ENCODE measurements at regions not wholly inside any gene's neighbourhood (a gene's known extent, or its start where the extent isn't known, plus 50 kb on each side); places are given as distances from the start of the nearest gene placed in this dataset.
A peak's percentile ranks its signal among the peaks of the same experiment; 100 is the strongest.

- no peak for DNase-seq
These were observed 450.8 kb upstream of the NAALADL2 start for GRCh38 chr3:174408310-174408709.

DNA sequence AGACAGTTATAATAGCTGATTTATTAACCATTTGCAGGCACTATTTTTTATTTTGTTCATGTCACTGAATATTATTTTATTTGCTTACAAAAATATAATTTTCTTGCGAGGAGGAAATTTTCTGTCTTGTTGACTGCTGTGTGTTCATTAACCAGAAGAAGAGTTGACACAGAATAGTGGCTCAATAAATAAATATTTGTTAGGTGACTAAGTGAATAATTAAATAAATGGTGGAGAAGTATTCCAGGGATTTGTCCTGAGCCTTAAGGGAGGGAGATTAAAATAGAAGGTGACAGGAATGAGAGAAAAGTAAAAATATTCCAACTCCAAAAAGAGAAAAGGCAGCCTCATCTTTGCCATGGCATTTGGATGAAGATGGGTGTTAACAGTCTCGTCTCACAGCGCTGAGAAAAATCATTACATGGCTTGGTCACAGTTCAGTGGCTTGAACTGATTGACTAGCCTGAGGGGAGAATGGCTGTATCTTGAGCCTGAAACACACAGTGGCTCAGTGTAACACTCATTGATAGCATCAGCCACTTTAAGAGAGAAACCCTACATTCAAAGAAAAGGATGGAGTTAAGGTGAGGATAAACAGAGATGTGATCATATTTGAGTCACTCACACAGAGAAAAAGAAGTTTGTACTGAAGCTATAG is 449.9 kb upstream of the NAALADL2 start:
- no peak for DNase-seq

- no peak for DNase-seq
These were observed 445.8 kb upstream of the NAALADL2 start for GRCh38 chr3:174413062-174413912.

GRCh38 chr3:174414902-174415301 is 444.2 kb upstream of the NAALADL2 start:
- DNase-seq, result no peak

GRCh38 chr3:174417573-174417972 is 441.6 kb upstream of the NAALADL2 start:
- DNase-seq, result no peak

DNA sequence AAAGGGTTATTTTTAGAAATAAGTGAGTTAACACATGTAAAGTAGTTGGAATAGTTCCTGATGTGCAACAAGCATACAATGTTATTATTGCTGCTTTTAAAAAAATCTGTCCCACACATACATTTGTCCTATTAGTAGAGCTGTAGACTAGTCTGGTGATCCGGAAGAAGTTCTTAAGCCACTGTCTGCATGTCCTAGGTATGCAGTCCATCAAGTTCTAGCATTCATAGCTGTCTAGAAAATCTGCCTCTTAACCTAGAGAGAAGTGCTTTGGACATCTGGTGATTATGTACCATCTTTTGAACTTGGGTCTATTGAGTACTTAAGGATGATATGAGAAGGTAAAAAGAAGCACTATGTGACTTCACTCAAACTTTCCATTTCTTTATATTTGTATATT is 439.9 kb upstream of the NAALADL2 start:
- no peak for DNase-seq

DNA sequence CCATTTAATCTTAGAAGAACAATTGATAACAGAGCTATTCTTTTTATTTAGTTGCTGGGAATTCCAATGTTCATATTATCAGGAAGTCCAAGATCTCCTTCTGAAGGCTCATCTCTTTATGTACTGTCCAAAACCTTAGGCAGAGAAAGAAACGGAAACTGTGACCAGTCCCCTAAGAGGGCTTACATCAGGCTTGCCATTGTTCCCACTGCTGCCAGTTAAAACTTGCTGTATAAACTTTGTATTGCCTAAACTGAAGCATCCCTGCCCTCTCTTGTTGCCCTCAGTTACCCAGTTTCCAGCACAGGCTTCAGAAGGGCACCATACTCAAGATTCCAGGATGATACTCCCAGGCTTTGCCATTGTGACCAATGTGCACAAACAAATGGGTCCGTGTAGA is 435.2 kb upstream of the NAALADL2 start:
- no peak for DNase-seq

DNA sequence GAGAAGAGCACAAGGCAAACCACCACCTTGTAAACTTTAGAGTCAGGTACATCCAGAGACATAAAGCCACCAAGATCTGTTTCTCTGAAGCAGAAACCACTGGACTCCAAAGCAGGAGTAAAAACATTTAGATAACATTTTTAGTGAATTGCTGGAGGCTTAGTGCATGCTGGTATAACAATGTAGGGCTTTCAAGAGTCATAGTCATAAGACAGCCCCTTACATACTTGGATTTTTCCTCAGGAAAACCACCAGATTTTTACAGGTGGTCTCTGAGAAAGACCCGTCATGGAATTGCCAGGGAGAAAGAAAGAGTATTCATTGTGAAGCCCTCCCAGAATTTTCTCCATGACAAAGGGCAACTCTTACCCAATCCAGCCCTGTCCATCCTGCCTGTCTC is 434.5 kb upstream of the NAALADL2 start:
- DNase-seq, result no peak

DNA sequence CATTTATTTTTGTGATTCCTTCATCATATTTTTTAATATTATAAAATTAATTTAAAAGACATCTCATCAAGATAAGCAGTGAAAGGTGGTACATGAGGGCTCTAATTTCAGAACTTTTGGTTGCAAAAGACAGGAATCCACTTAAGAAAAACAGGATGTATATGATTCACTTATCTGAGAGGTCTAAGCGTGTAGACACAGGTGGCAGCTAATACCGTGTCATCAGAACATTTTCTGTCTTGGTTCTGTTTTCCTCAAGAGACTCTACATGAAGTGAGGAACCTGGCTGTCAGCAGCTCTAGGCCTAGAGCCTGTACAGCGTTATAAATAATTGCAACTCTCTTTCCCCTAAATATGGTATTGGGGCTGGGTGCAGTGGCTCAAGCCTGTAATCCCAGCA is 433.7 kb upstream of the NAALADL2 start:
- no peak for DNase-seq

DNA sequence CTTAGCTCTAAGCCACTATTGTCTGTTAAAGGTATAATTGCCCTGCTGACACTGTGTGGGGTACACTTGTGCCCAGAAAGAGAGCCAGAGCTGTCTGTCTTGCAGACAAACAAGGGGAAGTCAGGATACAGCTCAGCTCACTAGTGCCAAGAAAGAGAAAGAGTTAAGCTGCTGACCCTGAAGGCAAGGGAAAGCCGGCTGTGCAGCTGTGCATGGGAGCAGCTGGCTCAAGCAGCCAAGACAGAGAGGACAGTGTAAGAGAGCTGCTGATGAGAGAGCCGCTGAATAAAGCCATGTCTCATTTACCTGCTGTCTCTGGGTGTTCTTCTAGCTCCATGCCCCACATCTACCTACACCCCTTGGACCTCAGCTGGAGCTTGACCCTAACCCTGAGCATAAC is 428.1 kb upstream of the NAALADL2 start:
- no peak for DNase-seq

DNA sequence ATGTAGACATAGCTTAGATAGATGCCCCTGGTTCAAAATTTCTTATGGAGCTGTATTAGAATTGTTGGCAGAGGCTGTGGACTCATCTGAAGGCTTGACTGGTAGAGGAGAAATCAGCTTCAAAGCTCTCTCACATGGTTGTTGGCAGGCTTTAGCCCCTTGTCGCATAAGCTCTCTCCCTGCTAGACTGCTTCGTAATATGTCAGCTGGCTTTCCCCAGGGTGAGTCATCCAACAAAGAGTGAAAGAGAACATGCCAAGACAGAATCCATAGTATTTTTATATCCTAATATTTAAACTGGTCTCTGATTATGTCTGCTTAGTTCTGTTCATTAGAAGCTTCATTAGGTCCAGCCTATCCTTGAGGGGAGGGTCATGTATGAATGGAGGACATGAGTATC is 427.4 kb upstream of the NAALADL2 start:
- no peak for DNase-seq

GRCh38 chr3:174436367-174436766 is 422.8 kb upstream of the NAALADL2 start:
- no peak for DNase-seq

DNA sequence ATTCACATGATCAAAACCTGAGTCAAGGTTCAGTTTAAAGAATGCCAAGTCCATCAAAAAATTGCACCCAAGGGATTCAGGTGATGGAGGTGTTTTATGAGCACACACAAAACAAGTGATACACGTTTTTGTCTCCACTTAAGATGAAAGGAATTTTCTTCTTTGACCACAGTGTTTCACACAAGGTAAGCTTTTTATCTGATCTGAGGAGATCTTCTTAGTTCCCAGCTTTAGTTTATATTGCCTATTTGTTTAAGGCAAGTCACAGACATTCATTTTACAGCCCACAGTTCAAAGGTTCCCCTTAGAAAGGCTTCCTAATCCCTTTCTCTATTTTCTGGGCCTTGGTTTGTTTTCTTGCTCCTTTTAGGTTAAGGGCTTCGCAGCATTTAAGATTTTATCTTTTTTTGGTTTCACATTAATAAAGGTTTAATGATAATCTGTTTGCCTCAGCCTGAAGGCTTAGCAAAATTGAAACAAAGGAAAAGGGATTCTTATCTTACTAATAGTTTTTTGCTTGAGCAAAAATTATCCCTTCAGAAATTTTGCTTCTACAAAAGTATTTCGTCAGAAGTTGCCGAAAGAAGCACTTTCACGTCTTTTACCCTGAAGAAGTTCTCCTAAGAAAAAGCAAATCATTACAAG is 420.5 kb upstream of the NAALADL2 start:
- DNase-seq, result no peak

DNA sequence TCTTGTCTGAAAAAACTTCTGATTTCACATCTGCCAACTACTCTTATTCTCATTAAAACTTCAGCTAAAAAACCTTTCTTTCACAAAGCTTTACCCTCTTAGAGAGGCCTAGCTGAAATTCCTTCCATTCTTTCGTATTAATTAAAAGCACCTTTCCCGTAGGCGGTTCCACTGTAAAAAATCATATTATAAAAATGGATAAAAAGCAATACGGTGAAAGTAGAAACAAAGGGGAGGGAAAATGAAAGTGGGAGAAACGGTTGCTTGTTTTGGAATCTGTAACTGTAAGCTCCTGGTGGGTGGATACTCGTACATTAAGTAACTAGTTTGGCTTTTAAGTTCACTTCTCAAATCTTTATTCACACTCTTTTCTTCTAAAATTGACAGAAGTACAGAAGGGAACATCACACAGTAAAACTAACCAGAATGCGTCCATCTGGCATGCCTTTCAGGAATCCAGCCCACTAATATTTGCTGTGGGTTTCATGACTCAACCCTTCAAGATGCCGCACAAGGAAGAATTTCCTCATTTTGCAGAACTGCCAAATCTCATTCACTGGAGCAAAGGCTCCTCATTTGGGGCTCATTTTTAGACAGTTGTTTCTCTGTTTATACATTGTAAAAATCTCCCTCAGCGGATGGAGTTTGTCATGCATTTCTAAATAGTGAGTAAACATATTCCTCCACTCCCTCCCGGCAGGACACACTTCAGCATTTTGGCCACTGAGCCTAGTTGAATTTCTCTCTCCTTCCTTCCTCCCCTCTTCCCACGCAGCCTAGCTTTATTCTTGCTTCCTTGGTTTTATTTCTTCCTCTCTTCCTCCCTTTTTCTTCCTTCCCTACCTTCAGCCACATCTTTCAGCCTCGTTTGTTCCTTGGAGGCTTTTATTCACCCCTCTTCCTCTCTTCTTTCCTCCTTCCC is 419.5 kb upstream of the NAALADL2 start:
- DNase-seq, result no peak

DNA sequence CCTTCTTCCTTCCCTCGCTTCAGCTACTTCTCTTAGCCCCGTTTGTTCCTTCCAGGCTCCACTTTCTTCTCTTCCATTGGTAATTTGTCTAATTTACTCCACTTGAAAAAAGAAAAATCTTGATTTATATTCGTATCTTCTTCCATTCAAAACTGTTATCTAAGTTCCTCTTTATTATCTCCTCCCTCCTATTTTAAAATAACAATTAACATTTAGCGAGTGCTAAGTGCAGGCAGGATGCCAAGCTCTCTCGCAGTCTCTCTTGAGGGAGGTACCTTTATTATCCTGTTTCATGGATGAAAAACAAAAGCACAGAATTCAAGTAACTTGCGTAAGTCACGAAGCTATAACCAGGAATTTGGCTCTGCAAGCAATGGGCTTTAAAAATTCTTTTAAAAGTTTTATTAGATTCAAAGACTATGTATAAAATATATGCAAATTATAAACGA is 418.9 kb upstream of the NAALADL2 start:
- no peak for DNase-seq

DNA sequence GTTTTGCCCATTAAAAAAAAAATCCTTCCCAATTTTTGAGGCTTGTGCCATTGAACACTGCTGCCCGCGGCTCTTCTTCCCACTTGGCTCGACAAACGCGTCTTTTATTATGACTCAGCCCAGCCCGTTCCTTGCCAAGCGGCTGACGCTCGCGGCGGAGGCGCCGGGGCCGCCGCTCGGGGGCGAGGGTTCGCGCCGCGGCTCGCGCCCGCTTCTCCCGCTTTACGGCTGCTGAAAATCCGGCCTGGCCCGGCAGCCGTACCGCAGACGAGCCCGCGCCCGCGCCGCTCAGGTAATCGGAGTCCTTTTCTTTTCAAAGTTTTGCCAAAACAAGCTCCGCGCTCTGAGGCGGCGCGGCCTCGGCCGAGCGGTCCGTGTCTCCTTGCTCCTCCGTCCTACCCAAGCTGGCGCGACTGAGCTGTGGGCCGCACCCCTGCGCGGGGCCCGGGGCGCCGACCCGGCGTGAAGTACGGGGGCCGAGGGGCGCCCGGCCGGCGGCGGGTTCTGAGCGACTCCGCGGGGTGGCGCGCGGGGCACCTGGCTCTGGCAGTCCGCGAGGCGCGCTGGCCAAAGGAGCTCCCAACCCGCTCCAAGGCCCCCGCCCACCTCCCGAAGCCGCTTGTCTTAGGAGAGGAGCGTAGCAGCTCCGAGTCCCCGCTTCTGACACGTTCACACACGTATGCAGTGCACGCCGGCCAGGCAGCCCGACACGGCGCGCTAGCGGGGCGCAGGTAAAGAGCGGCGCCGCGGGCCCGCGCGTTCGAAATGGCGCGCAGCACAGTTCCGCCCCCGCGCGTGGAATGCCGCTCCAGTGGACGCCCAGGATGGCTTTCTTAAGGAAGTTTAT is 418.2 kb upstream of the NAALADL2 start:
- peak in 2 of 4 experiments; percentile 0 to 3 for DNase-seq

- DNase-seq, result no peak
These were observed 417.4 kb upstream of the NAALADL2 start for GRCh38 chr3:174441588-174442301.

- no peak for DNase-seq
These were observed 416.8 kb upstream of the NAALADL2 start for GRCh38 chr3:174442302-174442682.

DNA sequence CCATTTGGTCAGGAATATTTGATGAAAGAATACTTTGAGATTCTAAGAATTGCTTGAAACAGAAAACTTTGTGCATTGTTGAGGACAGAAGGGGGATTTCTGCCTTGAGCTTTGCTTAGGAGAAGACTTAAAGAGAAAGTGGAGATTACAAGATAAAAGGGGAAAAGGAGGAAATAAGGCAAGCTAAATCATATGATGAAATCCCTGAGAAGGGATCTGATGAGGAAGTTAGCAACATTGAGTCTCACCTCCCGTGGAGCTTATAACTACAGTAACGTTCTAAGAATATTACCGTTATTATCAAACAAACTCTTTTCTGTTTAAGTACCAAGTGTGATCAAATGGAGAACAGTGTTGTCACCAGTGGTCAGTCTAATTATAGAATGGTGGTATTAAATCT is 414.7 kb upstream of the NAALADL2 start:
- DNase-seq, result no peak

DNA sequence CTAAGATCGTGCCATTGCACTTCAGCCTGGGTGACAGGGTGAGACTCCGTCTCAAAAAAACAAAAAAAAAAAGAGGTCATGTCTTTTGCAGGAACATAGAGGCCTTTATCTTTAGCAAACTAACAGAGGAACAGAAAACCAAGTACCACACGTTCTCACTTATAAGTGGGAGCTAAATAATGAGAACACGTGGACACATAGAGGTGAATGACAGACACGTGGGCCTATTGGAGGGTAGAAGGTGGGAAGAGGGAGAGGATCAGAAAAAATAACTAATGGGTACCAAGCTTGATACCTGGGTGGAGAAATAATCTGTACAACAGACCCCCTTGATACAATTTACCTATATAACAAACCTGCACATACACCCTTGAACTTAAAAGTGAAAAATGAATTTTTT is 401.4 kb upstream of the NAALADL2 start:
- DNase-seq, result no peak

DNA sequence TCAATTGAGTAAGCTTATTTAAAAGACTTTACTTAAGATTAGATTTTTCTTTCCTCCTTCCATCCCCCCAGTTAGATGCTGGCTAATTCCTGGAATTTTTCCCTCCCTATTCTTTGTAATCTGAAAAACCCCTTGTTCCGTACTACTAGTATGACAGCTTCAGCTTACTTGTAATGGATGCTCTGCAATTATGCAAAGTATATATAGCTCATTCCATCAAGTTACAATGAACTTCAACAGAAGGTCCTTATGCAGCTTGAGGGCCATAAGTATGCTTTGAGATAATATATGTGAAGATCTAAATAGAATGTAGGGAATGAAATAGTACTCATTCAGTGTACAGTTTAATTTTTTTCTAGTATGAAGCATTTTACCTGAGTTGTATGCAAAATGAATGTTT is 398.3 kb upstream of the NAALADL2 start:
- no peak for DNase-seq

All from activated CD4-positive, CD25-positive, alpha-beta regulatory T cell (primary cell).